Tibial nerve (tissue), 4 donors: ENCODE measurements at regions not wholly inside any gene's neighbourhood (a gene's known extent, or its start where the extent isn't known, plus 50 kb on each side); places are given as distances from the start of the nearest gene placed in this dataset.

Experiments used
- CTCF ChIP-seq, 5 experiments: fragments of 200-600 bp in 3 of 5; fragments of 450-650 bp in 2 of 5; sonication (generic) in 3 of 5; IDR thresholded peaks; one replicate each; pipeline ENCODE4 v1.5.1; 2016 to 2019; ENCODE audit warnings: antibody characterized with exemption in 5 of 5, mild to moderate bottlenecking in 3 of 5, moderate library complexity in 2 of 5
- EP300 ChIP-seq, 2 donors: sonication (generic); formaldehyde crosslinking; IDR thresholded peaks; one replicate each; pipeline ENCODE4 v1.6.1; 2017; ENCODE audit warnings: antibody characterized with exemption in 2 of 2, mild to moderate bottlenecking in 1 of 2
- POLR2A ChIP-seq, 2 donors: fragments of 450-650 bp; IDR thresholded peaks; one replicate each; pipeline ENCODE4 v1.6.1; 2017; ENCODE audit warnings: antibody characterized with exemption in 2 of 2, mild to moderate bottlenecking in 2 of 2, moderate library complexity in 2 of 2

GRCh38 chr2:64322433-64322832 is 131.5 kb upstream of the LGALSL start:
- no peak for TF ChIP-seq CTCF (IDR thresholded peaks at IDR 0.05)
- no peak for TF ChIP-seq EP300 (IDR thresholded peaks at IDR 0.05)
- TF ChIP-seq POLR2A (IDR thresholded peaks at IDR 0.05) = no peak
